NCI-H345 treated with DMSO at 0.1 percent for 48 hours (cell line): ENCODE measurements at regions not wholly inside any gene's neighbourhood (a gene's known extent, or its start where the extent isn't known, plus 50 kb on each side); places are given as distances from the start of the nearest gene placed in this dataset.

Experiments used
- DNase-seq: peaks from one replicate; lab custom pipeline; 2025; ENCODE audit not compliant: unreplicated experiment; lab: John Stamatoyannopoulos, UW

GRCh38 chr5:39829441-39829840, 404.7 kb upstream of the DAB2 start:
- DNase-seq = no peak

DNA sequence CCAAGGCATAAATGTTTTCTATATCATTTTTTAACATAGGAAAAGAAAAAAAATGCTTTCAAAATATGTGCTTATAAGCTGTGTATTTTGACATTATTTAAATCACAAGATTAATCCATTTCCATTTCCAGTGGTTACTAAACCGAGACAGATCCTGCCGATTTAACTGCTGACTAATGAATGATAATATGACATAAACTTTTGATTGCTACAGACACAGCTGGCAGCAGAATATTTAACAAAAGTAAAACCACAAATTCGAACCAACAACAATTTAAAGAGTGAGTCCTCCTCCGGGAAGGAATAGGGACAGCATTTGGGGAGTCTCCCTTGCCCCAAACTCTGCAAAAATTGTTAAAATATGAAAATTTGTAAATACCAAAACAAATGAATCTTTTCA, 401.3 kb upstream of the DAB2 start:
- no peak for DNase-seq

GRCh38 chr5:39825301-39825700, 400.5 kb upstream of the DAB2 start:
- no peak for DNase-seq

GRCh38 chr5:39822020-39822419, 397.2 kb upstream of the DAB2 start:
- no peak for DNase-seq

GRCh38 chr5:39816866-39817265, 392.1 kb upstream of the DAB2 start:
- no peak for DNase-seq

GRCh38 chr5:39816156-39816845, 391.5 kb upstream of the DAB2 start:
- DNase-seq = no peak

DNA sequence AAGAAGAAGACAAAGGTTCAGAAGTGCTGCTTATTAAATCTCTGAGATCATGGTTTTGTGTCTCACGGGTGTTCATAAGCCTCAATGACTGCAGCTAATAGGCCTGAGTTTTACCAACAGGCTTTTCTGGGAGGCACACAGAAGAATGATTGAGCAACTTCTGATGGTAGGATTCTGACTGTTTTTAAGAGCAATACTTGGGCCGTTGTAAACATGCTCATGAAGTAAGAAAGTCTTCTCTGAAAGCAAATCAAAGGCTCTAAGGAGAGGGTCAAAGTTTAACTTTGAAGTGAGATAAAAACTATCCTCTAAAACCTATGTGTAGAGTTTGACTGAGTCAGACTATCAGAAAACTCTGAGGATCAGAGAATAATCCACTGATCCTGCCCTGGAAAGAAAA, 390.9 kb upstream of the DAB2 start:
- no peak for DNase-seq

- DNase-seq = no peak
These were observed 386.6 kb upstream of the DAB2 start for GRCh38 chr5:39811381-39811780.

DNA sequence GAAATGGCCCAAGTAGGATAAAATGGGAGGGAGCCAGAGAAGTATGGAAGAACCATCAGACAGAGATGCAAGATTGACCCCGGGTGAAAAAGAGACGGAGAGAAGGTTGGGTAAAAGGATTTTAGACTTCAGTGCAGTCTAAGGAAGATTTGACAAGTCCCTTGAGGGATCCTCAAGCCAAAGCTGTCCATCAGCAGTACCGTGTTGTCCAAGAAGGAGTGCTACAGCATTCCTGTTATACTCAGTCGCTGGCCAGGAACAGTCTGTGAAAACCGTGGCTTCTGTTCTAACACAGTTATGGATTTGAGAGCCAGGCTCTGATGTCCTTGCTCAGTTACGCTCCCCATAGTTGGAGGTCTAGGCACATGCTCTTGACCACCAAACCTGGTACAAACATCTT, 383.9 kb upstream of the DAB2 start:
- DNase-seq = no peak

DNA sequence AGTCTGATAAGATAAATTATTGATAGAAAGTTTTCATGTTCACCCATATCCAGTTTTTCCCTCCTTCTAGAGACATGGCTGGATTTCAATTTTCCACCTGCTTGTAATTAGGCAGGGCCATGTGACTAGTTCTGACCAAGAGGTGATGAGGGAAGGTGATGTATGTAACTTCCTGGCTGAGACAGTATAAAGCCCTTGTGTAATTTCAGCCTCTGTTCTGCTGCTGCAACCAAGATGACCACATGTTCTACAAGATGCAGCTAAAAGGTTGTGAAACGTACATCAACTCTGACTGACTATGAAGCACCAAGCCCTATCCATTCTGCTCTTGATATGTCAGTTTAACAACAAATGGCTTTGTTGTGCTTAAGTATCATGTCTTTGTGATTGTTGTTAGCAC, 376.5 kb upstream of the DAB2 start:
- no peak for DNase-seq

- DNase-seq = no peak
These were observed 375.3 kb upstream of the DAB2 start for GRCh38 chr5:39800042-39800601.

GRCh38 chr5:39799242-39799641, 374.5 kb upstream of the DAB2 start:
- DNase-seq = no peak

DNA sequence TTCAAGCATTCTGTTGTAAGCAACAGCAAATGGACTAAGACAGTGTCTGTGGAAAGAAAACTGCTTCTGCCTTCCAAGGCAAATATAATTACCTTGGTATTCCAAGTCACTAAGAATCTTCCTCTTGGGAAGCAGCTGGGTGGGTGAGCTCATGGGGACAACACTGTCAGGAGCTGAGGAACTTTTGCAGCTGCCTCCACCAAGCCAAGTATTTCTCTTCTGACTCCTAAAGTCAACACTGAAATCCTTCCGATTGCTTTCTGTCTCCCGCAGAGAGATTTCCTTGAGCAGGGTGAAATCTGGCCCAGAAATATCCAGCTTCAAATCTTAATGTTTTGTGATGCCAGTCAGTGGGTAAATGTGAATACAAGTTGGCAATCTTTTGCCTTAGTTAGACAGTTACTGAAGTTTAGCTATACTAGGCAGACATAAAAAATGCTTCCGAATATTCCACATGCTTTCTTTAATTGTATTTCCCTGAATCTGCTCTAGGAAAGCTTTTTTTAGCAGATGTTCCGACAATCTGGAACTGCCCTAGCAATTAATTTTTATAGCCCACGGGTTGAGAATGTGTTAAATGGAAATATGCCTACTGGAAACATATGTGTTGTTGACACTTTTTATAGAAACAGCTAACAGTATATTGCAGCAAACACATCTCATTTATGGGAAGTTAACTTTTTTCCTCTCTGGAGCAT, 369.9 kb upstream of the DAB2 start:
- no peak for DNase-seq

DNA sequence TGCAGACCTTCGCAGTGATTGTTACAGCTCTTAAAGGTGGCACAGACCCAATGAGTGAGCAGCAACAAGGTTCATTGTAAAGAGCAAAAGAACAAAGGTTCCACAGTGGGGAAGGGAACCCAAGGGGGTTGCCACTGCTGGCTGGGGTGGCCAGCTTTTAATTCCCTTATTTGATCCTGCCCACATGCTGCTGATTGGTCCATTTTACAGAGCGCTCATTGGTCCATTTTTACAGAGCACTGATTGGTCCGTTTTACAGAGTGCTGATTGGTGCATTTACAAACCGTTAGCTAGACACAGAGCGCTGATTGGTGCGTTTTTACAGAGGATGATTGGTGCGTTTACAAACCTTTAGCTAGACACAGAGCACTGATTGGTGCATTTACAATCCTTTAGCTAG, 360.6 kb upstream of the DAB2 start:
- no peak for DNase-seq

GRCh38 chr5:39783756-39784421, 359.1 kb upstream of the DAB2 start:
- DNase-seq = no peak

GRCh38 chr5:39780347-39780746, 355.6 kb upstream of the DAB2 start:
- no peak for DNase-seq

DNA sequence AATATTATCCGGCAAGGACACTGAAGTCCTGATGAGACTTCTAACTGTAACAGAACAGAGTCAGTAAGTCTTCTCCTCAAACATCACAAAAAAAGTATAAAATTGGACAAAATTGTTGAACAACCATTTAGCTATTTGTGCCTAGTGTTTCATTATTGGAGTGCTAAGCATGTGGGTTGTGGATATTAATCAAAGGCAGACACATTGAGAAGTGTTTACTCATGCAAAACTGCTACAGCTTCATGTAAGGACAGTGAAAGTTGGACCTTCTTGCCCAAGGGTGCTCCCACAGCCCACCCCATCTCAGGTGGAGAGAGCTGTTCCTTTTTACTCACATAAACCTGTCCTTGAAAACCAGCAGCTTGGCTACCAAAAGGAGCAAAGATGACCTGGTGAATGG, 355.1 kb upstream of the DAB2 start:
- DNase-seq = no peak

DNA sequence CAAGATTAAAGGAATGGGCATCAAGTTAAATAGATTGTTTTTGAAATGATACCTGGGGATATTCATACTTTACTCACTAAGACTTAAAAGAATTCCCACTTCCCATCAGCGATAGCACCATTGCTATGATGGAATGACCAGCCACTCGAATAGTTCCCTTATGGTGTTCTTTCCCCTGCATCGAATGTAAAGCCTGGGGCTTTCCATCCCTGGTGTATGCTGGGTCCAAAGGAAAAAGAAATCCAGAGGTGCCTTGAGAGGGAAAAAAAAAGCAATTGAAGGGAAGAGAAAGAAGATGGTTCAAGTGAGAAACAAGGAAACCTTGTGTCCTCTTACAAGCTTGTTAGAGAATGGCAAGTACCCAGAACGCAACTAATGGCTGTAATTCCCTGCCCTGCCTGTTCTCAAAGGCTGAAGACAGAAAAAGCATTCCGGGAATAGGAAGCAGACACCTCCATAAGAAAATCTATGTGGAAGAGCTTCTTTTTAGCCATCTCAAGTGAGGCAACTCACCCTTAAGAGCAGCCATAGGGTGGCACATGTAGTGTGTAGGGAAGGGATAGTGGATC, 351.1 kb upstream of the DAB2 start:
- no peak for DNase-seq

DNA sequence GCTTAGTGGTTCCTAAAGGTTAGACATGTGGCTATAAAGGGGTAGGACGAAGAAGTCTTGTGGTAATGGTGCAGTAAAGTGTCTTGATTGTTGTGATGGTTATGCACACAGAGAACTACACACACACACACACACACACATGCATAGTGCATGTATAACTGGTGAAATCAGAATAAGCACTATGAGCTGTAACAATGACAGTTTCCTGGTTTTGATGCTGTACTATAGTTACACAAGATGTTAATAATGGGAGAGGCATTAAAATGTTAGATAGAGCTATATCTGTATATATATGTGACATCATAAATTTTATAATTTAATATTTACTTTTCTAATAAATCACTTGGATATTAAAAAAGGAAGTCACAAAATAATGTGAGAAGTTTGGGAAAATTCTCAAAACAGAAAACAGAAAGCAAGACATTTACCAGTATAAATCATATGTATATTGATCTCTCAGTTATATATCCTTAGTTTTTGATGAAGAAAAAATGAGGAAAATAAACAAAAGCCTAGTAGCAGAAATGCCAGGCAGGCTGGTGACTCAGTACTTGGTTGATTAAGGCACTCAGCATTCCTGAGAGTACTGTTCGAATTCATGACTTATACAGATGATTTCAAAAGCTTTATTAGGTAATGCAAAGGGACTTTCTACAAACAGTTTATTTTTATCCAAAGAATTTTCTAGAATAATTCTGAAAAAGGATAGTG, 350.5 kb upstream of the DAB2 start:
- DNase-seq = no peak

GRCh38 chr5:39774605-39775004, 349.8 kb upstream of the DAB2 start:
- DNase-seq = no peak

DNA sequence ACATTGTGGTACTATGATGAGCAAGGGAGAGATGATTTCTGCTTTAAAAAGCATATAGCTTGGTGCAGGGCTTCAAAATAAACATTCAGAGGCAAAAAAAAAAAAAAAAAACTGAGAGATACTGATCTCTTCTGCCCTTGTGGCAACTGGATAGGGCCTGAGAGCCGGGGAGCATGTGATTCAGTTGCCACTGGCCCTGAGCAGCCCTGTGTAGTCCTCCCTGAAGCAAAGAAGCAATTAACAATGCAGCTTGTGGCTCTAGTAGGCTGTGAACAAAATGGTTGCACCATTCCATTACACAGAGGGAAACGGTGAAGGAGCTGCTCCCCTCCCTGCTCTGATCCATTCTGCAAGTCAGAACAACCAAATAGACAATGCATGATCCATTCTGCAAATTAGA, 347.5 kb upstream of the DAB2 start:
- DNase-seq = no peak
